Stimulated activated naive CD8-positive, alpha-beta T cell treated with anti-CD3 and anti-CD28 coated beads, Interleukin-15, amount 100 ng/mL, for 72 hours (primary cell): ENCODE measurements at regions not wholly inside any gene's neighbourhood (a gene's known extent, or its start where the extent isn't known, plus 50 kb on each side); places are given as distances from the start of the nearest gene placed in this dataset.

Source experiments
- ATAC-seq: fragments of 150-1000 bp; cut with Tn5 transposase; 2 replicates; pipeline ENCODE4 v1.10.0; 2021; ENCODE audit warnings: mild to moderate bottlenecking, moderate library complexity
- DNase-seq, 2 donors: peaks; one replicate each; pipeline ENCODE4 v3.0.0; 2021 to 2022
- H3K27ac Mint-ChIP-seq, 2 donors: one replicate each; pipeline ENCODE4 v1.8.0; 2022; ENCODE audit warnings: mild to moderate bottlenecking in 2 of 2, mixed read lengths in 2 of 2, moderate library complexity in 2 of 2
- H3K27me3 Mint-ChIP-seq: one replicate; pipeline ENCODE4 v1.8.0; 2022; ENCODE audit warnings: mixed read lengths
- H3K4me1 Mint-ChIP-seq: one replicate; pipeline ENCODE4 v1.8.0; 2022; ENCODE audit warnings: mild to moderate bottlenecking, mixed read lengths
- H3K4me3 Mint-ChIP-seq, 2 donors: one replicate each; pipeline ENCODE4 v1.8.0; 2022; ENCODE audit warnings: mild to moderate bottlenecking in 2 of 2, mixed read lengths in 2 of 2, moderate library complexity in 1 of 2
- H3K9me3 Mint-ChIP-seq, 2 donors: one replicate each; pipeline ENCODE4 v1.8.0; 2022; ENCODE audit warnings: mixed read lengths in 2 of 2

GRCh38 chr6:66913657-66914056 lies 1206.6 kb upstream of the EYS start:
- ATAC-seq (no peak), DNase-seq (no peak)
- H3K27ac Mint-ChIP-seq, result no peak overlapping the region
- no peak overlapping the region for H3K4me3 Mint-ChIP-seq
- H3K27me3 Mint-ChIP-seq, result no peaks in the 10 kb centered on the region
- no peaks in the 10 kb centered on the region for H3K4me1 Mint-ChIP-seq
- no peaks in the 10 kb centered on the region for H3K9me3 Mint-ChIP-seq

- no peak for ATAC-seq
Observed at GRCh38 chr6:66902457-66902856, 1195.4 kb upstream of the EYS start.

DNA sequence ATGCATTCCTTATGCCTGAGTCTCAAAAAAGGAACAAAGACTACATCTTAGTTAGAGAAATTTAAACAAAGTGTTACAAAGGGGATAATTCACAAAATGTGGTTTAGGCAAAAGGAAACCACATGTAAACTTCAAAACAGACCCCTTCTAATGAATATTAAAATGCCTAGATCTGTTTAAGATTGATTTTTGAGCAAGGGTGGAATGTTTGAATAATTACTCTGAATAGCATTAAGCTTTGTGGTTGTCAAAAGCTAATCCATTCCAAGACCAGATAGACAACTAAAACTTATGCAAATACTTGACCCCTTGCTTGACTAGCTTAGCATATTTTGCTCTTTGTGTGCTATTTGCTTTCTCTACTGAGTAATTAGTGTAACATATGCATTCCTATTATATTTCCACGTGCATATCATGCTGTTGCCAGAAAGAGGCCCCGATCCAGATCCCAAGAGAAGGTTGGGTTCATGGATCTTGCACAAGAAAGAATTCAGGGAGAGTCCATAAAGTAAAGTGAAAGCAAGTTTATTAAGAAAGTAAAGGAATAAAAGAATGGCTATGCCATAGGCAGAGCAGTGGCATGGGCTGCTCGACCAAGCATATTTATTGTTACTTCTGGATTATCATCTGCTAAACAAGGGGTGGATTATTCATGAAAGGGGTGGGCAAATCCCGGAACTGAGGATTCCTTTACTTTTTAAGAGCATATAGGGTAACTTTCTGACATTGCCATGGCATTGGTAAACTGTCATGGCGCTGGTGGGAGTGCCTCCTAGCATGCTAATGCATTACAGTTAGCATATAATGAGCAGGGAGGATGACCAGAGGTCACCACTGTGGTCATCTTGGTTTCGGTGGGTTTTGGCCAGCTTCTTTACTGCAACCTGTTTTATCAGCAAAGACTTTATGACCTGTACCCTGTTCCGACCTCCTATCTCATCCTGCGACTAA lies 1193.4 kb upstream of the EYS start:
- Mint-ChIP-seq H3K4me1 (no peaks in the 10 kb centered on the region), H3K4me3 (no peak overlapping the region), H3K27ac (no peak overlapping the region), H3K27me3 (no peaks in the 10 kb centered on the region), H3K9me3 (peaks cover 4 to 34% of the 10 kb centered on the region in 2 donors)
- ATAC-seq (no peak), DNase-seq (no peak)

More at GRCh38 chr6:66902457-66902856, 1195.4 kb upstream of the EYS start:
- Mint-ChIP-seq H3K27ac (no peak overlapping the region), H3K4me1 (no peaks in the 10 kb centered on the region), H3K27me3 (no peaks in the 10 kb centered on the region), H3K9me3 (peaks cover 4 to 18% of the 10 kb centered on the region in 2 donors), H3K4me3 (no peak overlapping the region)
- no peak for DNase-seq

DNA sequence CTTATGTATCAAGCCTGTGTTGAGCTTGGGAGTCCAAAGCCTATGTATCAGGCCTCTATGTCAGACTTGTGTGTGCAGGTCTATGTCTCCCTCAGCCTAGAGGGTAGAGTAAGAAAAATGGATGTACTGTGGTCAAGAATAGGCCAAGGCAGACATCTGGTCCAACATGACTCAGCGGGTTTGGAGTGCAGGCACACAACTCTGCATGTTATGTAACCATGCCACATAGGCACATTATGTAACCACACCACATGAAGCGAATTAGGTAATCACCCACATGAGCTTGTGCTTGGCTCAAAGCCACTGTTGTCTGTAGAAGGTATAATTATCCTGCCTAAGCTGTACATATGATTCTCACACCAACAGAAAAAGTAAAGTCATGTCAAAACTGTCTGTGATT lies 1190.5 kb upstream of the EYS start:
- ATAC-seq (no peak), DNase-seq (no peak)
- H3K27ac Mint-ChIP-seq, result no peak overlapping the region
- H3K27me3 Mint-ChIP-seq, result no peaks in the 10 kb centered on the region
- H3K4me3 Mint-ChIP-seq, result no peak overlapping the region
- H3K9me3 Mint-ChIP-seq, result peaks cover 4 to 38% of the 10 kb centered on the region in 2 donors
- H3K4me1 Mint-ChIP-seq, result no peaks in the 10 kb centered on the region

DNA sequence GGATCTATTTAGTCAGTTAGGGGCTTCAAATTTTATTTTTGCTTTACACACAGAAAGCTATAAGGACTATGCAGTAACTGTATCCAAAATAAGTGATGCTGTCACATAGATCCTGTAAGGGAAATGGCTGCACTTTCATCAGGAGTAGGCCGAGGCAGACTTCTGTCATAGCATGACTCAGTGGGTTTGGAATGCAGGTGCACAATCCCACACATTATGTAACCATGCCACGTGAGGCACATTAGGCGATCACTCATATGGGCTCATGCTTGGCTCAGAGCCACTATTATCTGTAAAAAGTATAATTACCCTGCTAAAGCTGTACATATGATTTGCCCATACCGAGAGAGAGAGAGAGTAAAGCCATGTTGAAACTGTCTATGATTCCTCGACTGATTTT lies 1189.4 kb upstream of the EYS start:
- H3K27ac Mint-ChIP-seq, result no peak overlapping the region
- DNase-seq, result no peak
- H3K9me3 Mint-ChIP-seq, result peaks cover 4 to 31% of the 10 kb centered on the region in 2 donors
- H3K4me3 Mint-ChIP-seq, result no peak overlapping the region
- ATAC-seq, result no peak
- no peaks in the 10 kb centered on the region for H3K4me1 Mint-ChIP-seq
- H3K27me3 Mint-ChIP-seq, result no peaks in the 10 kb centered on the region

- H3K9me3 Mint-ChIP-seq, result peaks cover 22 to 25% of the 10 kb centered on the region in 2 donors
- H3K27ac Mint-ChIP-seq, result no peak overlapping the region
- DNase-seq (no peak), ATAC-seq (no peak)
- no peaks in the 10 kb centered on the region for H3K4me1 Mint-ChIP-seq
- H3K4me3 Mint-ChIP-seq, result no peak overlapping the region
- no peaks in the 10 kb centered on the region for H3K27me3 Mint-ChIP-seq
Observed at GRCh38 chr6:66883453-66883852, 1176.4 kb upstream of the EYS start.

DNA sequence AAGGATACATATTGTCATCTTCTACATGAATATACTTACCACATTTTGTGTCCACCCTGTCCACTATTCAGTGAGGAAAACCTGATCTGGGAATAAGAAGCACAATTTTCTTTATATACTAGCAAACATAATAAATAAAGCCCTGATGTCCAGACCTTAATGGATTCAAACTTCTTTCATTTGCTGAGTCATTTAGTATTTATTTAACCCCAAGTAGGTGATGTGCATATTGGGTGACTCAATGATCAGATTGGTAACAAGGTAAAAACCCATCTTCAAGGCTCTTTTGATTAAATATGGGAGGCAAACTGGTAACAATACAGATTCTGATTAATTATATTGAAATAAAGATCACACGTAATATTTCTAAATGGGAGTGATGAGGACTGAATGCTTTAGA lies 1159.8 kb upstream of the EYS start:
- no peak overlapping the region for H3K4me3 Mint-ChIP-seq
- no peaks in the 10 kb centered on the region for H3K27me3 Mint-ChIP-seq
- H3K27ac Mint-ChIP-seq, result no peak overlapping the region
- no peaks in the 10 kb centered on the region for H3K4me1 Mint-ChIP-seq
- H3K9me3 Mint-ChIP-seq, result peaks cover 12 to 18% of the 10 kb centered on the region in 2 donors
- ATAC-seq (no peak), DNase-seq (no peak)

DNA sequence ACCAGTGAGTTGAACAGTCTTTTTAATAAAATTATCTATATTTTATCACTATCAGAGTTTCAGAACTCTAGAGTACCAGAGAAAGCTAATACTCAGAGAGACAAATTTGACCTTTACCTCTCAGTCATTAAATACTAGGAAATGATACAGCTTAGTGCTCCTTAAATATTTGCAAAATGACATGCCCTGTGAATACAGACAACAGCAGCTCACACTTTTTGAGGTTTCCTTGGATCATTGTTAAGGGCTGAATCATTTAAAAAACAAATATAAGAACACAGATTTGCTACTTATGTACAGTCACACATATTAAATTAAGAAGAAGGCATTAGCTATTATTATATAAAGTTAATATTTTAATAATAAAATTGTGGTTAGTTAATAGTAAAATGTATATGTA lies 1158.7 kb upstream of the EYS start:
- ATAC-seq, result no peak

GRCh38 chr6:66861007-66861541 lies 1154.0 kb upstream of the EYS start:
- no peak overlapping the region for H3K27ac Mint-ChIP-seq
- DNase-seq, result no peak
- H3K9me3 Mint-ChIP-seq, result peaks cover 6 to 14% of the 10 kb centered on the region in 2 donors
- H3K27me3 Mint-ChIP-seq, result no peaks in the 10 kb centered on the region
- no peak overlapping the region for H3K4me3 Mint-ChIP-seq
- no peaks in the 10 kb centered on the region for H3K4me1 Mint-ChIP-seq
- ATAC-seq, result no peak

More for the DNA sequence above, 1158.7 kb upstream of the EYS start:
- no peak for DNase-seq
- Mint-ChIP-seq H3K4me1 (no peaks in the 10 kb centered on the region), H3K9me3 (peaks cover 10 to 12% of the 10 kb centered on the region in 2 donors), H3K27ac (no peak overlapping the region), H3K4me3 (no peak overlapping the region), H3K27me3 (no peaks in the 10 kb centered on the region)

DNA sequence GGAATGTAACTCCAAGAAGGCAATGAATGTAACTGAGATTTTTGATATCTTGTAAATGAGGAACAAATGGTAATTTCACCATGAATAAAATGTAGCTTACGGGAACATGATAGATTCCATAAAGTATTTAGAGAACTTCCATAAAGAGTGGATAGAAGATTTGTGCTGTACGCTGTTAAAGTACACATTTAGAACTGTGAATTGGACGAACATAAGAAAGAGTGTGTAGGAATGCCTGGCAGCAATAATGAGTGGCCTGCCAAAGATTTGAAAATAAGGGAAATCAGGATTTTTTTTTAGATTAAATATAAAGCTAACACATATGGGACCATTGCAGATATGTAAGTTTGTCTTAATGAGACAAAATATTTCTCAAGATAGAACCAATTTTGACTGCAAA lies 1153.3 kb upstream of the EYS start:
- H3K9me3 Mint-ChIP-seq, result peaks cover 6 to 14% of the 10 kb centered on the region in 2 donors

GRCh38 chr6:66858196-66858595 lies 1151.2 kb upstream of the EYS start:
- DNase-seq (no peak), ATAC-seq (no peak)
- H3K27me3 Mint-ChIP-seq, result no peaks in the 10 kb centered on the region
- no peak overlapping the region for H3K27ac Mint-ChIP-seq
- H3K4me3 Mint-ChIP-seq, result no peak overlapping the region
- H3K4me1 Mint-ChIP-seq, result no peaks in the 10 kb centered on the region
- H3K9me3 Mint-ChIP-seq, result peaks cover 6 to 14% of the 10 kb centered on the region in 2 donors

More for the DNA sequence above, 1153.3 kb upstream of the EYS start:
- ATAC-seq (no peak), DNase-seq (no peak)
- H3K4me1 Mint-ChIP-seq, result no peaks in the 10 kb centered on the region
- no peak overlapping the region for H3K27ac Mint-ChIP-seq
- no peak overlapping the region for H3K4me3 Mint-ChIP-seq
- H3K27me3 Mint-ChIP-seq, result no peaks in the 10 kb centered on the region

DNA sequence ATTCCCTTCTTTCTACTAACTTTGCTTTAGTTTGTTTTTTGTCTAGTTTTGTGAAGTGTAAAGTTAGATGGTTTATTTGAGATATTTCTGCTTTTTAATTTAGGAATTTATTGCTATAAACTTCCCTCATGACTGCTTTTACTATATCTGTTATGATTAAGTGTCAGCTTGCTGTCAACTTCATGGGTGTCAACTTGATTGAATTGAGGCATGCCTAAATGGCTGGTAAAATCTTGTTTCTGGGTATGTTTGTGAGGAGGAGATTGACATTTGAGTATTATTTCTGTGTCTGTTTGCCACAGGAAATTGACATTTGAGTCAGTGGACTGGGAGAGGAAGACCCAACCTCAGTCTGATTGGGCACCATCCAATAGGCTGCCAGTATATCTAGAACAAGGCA lies 1147.0 kb upstream of the EYS start:
- H3K4me1 Mint-ChIP-seq, result no peaks in the 10 kb centered on the region
- DNase-seq, result no peak
- no peak overlapping the region for H3K27ac Mint-ChIP-seq
- no peaks in the 10 kb centered on the region for H3K27me3 Mint-ChIP-seq
- no peak for ATAC-seq
- no peak overlapping the region for H3K4me3 Mint-ChIP-seq
- H3K9me3 Mint-ChIP-seq, result peaks cover 7 to 9% of the 10 kb centered on the region in 2 donors

- H3K9me3 Mint-ChIP-seq, result peaks cover 9% of the 10 kb centered on the region in 2 donors
- no peak overlapping the region for H3K27ac Mint-ChIP-seq
Observed at GRCh38 chr6:66851930-66852329, 1144.9 kb upstream of the EYS start.

DNA sequence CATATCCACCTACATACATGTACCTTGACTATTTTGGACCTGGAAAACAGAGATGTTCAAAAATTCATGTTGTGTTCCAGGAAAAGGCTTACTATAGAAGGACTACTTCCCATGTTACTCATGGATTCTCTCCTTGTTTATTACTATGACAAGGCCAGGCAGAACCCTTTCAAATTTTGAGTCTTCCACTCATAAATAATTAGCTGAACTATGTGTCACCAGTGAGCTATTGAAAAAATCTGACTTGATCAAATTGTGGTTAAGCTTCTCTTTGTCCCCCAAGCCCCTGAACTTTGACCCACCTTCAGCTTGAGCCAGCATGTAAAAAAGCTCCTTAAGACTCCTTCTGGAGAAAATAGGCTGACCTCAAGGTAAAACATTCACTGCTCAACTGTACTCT lies 1142.8 kb upstream of the EYS start:
- Mint-ChIP-seq H3K27me3 (no peaks in the 10 kb centered on the region), H3K9me3 (peaks cover 4 to 12% of the 10 kb centered on the region in 2 donors), H3K4me3 (no peak overlapping the region), H3K27ac (no peak overlapping the region), H3K4me1 (no peaks in the 10 kb centered on the region)
- DNase-seq (no peak), ATAC-seq (no peak)

More at GRCh38 chr6:66851930-66852329, 1144.9 kb upstream of the EYS start:
- no peak overlapping the region for H3K4me3 Mint-ChIP-seq
- no peaks in the 10 kb centered on the region for H3K4me1 Mint-ChIP-seq
- ATAC-seq (no peak), DNase-seq (no peak)
- H3K27me3 Mint-ChIP-seq, result no peaks in the 10 kb centered on the region

DNA sequence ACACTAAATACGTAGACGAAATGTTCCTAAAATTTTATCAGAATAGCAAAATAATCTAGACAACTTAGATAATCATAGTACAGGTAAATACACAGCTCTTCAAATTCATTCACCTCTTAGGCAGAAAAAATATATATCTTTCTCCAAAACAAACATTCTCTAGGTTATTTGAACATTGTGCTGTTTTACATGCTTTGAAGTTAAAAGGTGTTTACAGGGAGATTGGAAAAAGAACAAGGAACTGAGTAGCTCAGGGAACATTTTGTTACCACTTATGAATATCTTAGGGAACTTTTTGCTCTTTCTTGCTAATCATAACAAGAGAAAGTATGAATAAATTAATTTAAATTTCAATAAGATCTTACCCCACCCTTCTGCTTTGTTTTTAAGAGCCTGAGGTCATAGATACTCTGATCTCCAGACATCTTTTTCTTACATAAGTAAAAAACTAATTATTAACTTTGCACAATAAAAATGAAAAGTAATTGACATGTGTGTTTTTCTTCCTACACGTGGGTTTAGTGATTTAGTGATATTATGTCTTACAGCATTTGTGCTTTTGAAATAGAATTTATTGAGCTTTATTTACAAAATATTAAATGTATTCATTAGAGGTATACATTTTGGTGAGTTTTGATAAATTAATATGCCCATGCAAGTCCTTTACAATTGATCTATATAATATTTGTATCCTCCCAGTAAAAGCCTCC lies 1141.4 kb upstream of the EYS start:
- DNase-seq (no peak), ATAC-seq (no peak)
- Mint-ChIP-seq H3K4me1 (no peaks in the 10 kb centered on the region), H3K9me3 (peaks cover 4 to 12% of the 10 kb centered on the region in 2 donors), H3K27ac (no peak overlapping the region), H3K4me3 (no peak overlapping the region), H3K27me3 (no peaks in the 10 kb centered on the region)

GRCh38 chr6:66838764-66839163 lies 1131.7 kb upstream of the EYS start:
- H3K9me3 Mint-ChIP-seq, result peaks cover 15 to 16% of the 10 kb centered on the region in 2 donors
- DNase-seq, result no peak

More at GRCh38 chr6:66838764-66839163, 1131.7 kb upstream of the EYS start:
- ATAC-seq, result no peak
- no peak overlapping the region for H3K4me3 Mint-ChIP-seq
- H3K4me1 Mint-ChIP-seq, result no peaks in the 10 kb centered on the region
- no peak overlapping the region for H3K27ac Mint-ChIP-seq
- no peaks in the 10 kb centered on the region for H3K27me3 Mint-ChIP-seq
